HUES6 (cell line): ENCODE measurements at regions not wholly inside any gene's neighbourhood (a gene's known extent, or its start where the extent isn't known, plus 50 kb on each side); places are given as distances from the start of the nearest gene placed in this dataset.

Source experiments
- H3K27ac ChIP-seq: 2 replicates; pipeline ENCODE4 v1.7.0; 2013; ENCODE audit warnings: low read depth, mild to moderate bottlenecking, low read length, inconsistent platforms
- H3K27me3 ChIP-seq: 2 replicates; pipeline ENCODE4 v1.6.1; 2013; ENCODE audit warnings: low read length; ENCODE audit not compliant: control insufficient read depth, insufficient read depth
- H3K36me3 ChIP-seq: 2 replicates; pipeline ENCODE4 v1.6.1; 2013; ENCODE audit warnings: low read length; ENCODE audit not compliant: control insufficient read depth, insufficient read depth
- H3K4me1 ChIP-seq: 2 replicates; pipeline ENCODE4 v1.6.1; 2013; ENCODE audit warnings: low read length; ENCODE audit not compliant: control insufficient read depth, insufficient read depth
- H3K4me3 ChIP-seq: 2 replicates; pipeline ENCODE4 v1.5.1; 2013; ENCODE audit warnings: low read depth, low read length
- H3K9ac ChIP-seq: one replicate; pipeline ENCODE4 v1.6.1; 2013; ENCODE audit warnings: mild to moderate bottlenecking, low read length
- H3K9me3 ChIP-seq: 2 replicates; pipeline ENCODE4 v1.6.1; 2013; ENCODE audit warnings: low read depth, low read length; ENCODE audit not compliant: control insufficient read depth, insufficient read depth

DNA sequence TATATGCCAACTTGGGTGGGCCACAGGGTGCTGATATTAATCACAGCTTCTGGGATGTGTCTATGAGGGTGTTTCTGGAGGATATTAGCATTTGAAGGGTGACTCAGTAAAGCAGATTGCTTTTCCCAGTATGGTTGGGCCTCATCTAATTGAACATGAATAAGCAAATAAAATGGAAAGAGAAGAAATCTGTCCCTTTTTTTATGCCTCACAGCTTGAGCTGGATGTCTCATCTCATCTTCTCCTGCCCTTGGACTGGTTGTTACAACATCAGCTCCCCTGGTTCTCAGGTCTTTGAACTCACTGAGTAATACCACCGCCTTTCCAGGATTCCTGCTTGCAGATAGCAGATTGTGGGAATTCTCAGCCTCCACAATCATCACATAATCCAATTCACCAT lies 1149.2 kb downstream of the PCDH18 start:
- Histone ChIP-seq H3K4me1 (no peaks in the 10 kb centered on the region; the same call in 1 of the 2 replicates), H3K9me3 (no peaks in the 10 kb centered on the region), H3K4me3 (no peak overlapping the region), H3K27ac (no peak overlapping the region), H3K9ac (no peak overlapping the region), H3K36me3 (no peaks in the 10 kb centered on the region), H3K27me3 (no peaks in the 10 kb centered on the region)

DNA sequence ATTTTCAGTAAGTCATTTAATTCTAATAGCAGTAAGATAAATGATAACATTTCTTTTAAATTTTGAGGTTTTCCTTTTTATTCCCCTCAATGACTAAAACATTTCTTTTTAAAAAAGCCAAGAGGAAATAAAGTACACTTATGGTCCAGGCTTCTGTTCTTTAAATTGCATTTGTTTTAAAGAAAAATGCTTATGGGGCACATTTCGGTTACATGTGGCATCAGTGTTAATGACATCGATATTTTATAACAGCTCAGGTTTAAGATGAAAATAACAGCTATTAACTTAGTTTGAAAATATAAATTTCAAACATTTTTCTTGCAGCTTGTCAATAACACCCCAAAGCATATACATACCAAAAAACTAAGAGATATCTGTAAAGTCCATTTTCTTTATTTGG lies 1161.1 kb downstream of the PCDH18 start:
- Histone ChIP-seq H3K27ac (no peak overlapping the region), H3K4me1 (no peaks in the 10 kb centered on the region), H3K9me3 (no peaks in the 10 kb centered on the region), H3K4me3 (no peak overlapping the region), H3K27me3 (no peaks in the 10 kb centered on the region), H3K36me3 (no peaks in the 10 kb centered on the region), H3K9ac (no peak overlapping the region)

DNA sequence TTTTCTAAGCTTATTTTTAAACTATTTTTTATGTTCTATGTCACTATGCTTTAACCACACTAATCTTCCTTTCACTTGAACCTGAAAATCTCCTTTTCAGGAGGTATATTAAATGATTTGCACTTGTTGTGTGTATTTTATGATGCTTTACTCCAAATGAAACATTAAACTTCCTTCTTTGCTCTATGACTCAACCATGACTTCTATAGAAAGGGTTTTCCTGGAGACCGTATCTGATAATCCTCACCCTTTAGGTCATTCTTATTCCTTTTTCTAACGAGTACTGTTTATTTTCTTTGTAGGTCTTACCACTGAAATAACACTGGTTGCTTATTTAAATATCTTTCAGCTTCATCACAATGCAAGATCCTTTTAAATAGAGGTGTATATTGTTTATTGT lies 1163.2 kb downstream of the PCDH18 start:
- Histone ChIP-seq H3K27ac (no peak overlapping the region), H3K9ac (no peak overlapping the region), H3K36me3 (no peaks in the 10 kb centered on the region), H3K4me1 (no peaks in the 10 kb centered on the region), H3K4me3 (no peak overlapping the region), H3K27me3 (no peaks in the 10 kb centered on the region), H3K9me3 (no peaks in the 10 kb centered on the region)

DNA sequence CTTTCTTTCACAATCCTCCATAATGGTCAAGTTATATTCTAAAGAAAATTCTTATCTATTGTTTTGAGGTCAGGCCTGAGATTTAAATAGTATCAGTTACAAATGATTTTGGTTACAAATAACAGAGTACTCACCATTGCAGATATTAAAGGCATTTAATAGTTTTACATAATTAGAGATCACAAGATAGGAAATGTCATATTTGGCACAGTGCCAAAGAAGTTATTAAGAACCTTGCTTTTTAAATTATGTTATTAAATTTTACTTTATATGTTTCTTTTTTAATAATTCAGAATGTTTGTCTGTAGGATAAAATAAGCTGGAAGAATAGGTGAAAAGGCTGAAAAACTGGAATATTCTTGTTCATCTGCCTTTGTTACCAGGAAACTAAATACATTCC lies 1174.7 kb downstream of the PCDH18 start:
- no peaks in the 10 kb centered on the region for H3K27me3 ChIP-seq
- H3K4me3 ChIP-seq = no peak overlapping the region
- no peak overlapping the region for H3K9ac ChIP-seq
- H3K36me3 ChIP-seq = no peaks in the 10 kb centered on the region
- no peaks in the 10 kb centered on the region for H3K9me3 ChIP-seq
- no peak overlapping the region for H3K27ac ChIP-seq
- no peaks in the 10 kb centered on the region for H3K4me1 ChIP-seq

DNA sequence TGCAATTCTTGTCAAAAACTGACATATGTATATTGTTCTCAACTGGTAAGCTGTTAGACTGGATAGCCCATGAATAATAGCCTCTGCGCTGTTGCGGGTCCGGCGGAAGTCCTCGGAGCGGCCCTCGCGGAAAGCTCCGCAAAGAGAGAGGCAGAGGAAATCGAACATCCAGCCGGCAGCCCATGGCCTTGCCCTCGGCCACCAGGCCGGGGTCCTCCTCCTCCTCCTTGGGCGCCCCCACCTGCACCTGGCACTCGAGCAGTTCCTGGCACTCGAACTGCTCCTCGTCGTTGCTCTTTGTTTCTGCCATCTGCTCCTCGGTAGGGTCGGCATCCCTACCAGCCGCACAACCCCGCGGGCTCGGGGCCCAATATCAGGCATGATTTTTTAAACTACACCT lies 1176.3 kb downstream of the PCDH18 start:
- no peaks in the 10 kb centered on the region for H3K9me3 ChIP-seq
- no peaks in the 10 kb centered on the region for H3K4me1 ChIP-seq
- H3K9ac ChIP-seq = no peak overlapping the region
- no peaks in the 10 kb centered on the region for H3K27me3 ChIP-seq
- H3K4me3 ChIP-seq = no peak overlapping the region
- no peaks in the 10 kb centered on the region for H3K36me3 ChIP-seq
- no peak overlapping the region for H3K27ac ChIP-seq

- H3K9me3 ChIP-seq = no peaks in the 10 kb centered on the region
- H3K27me3 ChIP-seq = no peaks in the 10 kb centered on the region
- no peaks in the 10 kb centered on the region for H3K4me1 ChIP-seq
- no peak overlapping the region for H3K4me3 ChIP-seq
- no peak overlapping the region for H3K9ac ChIP-seq
- no peaks in the 10 kb centered on the region for H3K36me3 ChIP-seq
- no peak overlapping the region for H3K27ac ChIP-seq
Measured at GRCh38 chr4:136343340-136343739, 1189.0 kb downstream of the PCDH18 start.

- Histone ChIP-seq H3K9ac (no peak overlapping the region), H3K9me3 (no peaks in the 10 kb centered on the region), H3K27ac (no peak overlapping the region), H3K4me1 (no peaks in the 10 kb centered on the region), H3K36me3 (no peaks in the 10 kb centered on the region), H3K4me3 (no peak overlapping the region), H3K27me3 (no peaks in the 10 kb centered on the region)
Measured at GRCh38 chr4:136342666-136343065, 1189.6 kb downstream of the PCDH18 start.

- Histone ChIP-seq H3K36me3 (no peaks in the 10 kb centered on the region), H3K4me1 (no peaks in the 10 kb centered on the region), H3K27me3 (no peaks in the 10 kb centered on the region), H3K27ac (no peak overlapping the region), H3K4me3 (no peak overlapping the region), H3K9me3 (no peaks in the 10 kb centered on the region), H3K9ac (no peak overlapping the region)
Measured at GRCh38 chr4:136337216-136337615, 1195.1 kb downstream of the PCDH18 start.

- no peaks in the 10 kb centered on the region for H3K36me3 ChIP-seq
- no peaks in the 10 kb centered on the region for H3K27me3 ChIP-seq
- H3K4me1 ChIP-seq = no peaks in the 10 kb centered on the region
- no peak overlapping the region for H3K9ac ChIP-seq
- no peak overlapping the region for H3K4me3 ChIP-seq
- no peak overlapping the region for H3K27ac ChIP-seq
- no peaks in the 10 kb centered on the region for H3K9me3 ChIP-seq
Measured at GRCh38 chr4:136336479-136336878, 1195.8 kb downstream of the PCDH18 start.

GRCh38 chr4:136329042-136329662 lies 1203.1 kb downstream of the PCDH18 start:
- Histone ChIP-seq H3K36me3 (no peaks in the 10 kb centered on the region), H3K9ac (no peak overlapping the region), H3K27me3 (no peaks in the 10 kb centered on the region), H3K4me1 (no peaks in the 10 kb centered on the region), H3K27ac (no peak overlapping the region), H3K9me3 (no peaks in the 10 kb centered on the region), H3K4me3 (no peak overlapping the region)

GRCh38 chr4:136328131-136328530 lies 1204.2 kb downstream of the PCDH18 start:
- Histone ChIP-seq H3K9ac (no peak overlapping the region), H3K4me1 (no peaks in the 10 kb centered on the region), H3K9me3 (no peaks in the 10 kb centered on the region), H3K27ac (no peak overlapping the region), H3K27me3 (no peaks in the 10 kb centered on the region), H3K4me3 (no peak overlapping the region), H3K36me3 (no peaks in the 10 kb centered on the region)

DNA sequence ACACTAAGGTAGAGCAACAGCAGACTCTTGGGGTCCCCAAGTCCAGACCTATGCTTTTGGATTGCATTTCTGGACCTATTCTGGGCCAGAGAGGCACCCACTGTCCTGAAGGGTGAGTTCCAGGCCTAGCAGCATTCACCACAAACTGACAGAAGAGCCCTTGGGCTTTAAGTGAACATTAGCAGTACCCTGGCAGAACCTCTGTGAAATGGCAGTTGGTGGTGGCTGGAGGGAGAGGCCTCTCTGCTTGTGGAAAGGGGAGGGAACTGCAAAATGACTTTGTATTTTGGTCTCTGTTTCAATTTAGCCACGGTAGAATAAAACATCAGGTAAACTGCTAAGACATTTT lies 1211.9 kb downstream of the PCDH18 start:
- peaks cover 21% of the 10 kb centered on the region for H3K4me1 ChIP-seq
- H3K9ac ChIP-seq = no peak overlapping the region
- no peak overlapping the region for H3K27ac ChIP-seq
- H3K4me3 ChIP-seq = no peak overlapping the region
- no peaks in the 10 kb centered on the region for H3K27me3 ChIP-seq
- no peaks in the 10 kb centered on the region for H3K9me3 ChIP-seq
- H3K36me3 ChIP-seq = no peaks in the 10 kb centered on the region
